ENCODE measurements at regions not wholly inside any gene's neighbourhood (a gene's known extent, or its start where the extent isn't known, plus 50 kb on each side); places are given as distances from the start of the nearest gene placed in this dataset.
A peak's percentile ranks its signal among the peaks of the same experiment; 100 is the strongest.

- DNase-seq (ENCODE audit: low read depth in 1 of 2, low spot score in 1 of 2) (no peak), ATAC-seq (no peak), FAIRE-seq (no peak)
- Histone ChIP-seq H3K4me1 (peaks cover 39% of the 10 kb centered on the region), H3K4me3 (no peak overlapping the region), H3K27ac (peak overlapping the region in 1 of 2 experiments; percentile 84; a peak in 4 of 6 replicates), H3K9me3 (no peaks in the 10 kb centered on the region), H3K4me2 (no peak overlapping the region)
- ChIA-PET CTCF (interaction anchor here (1.6 kb wide), 1 partner anchor 18 kb away, joined by 3 read pairs; no protein-coding TSS in a partner anchor), POLR2A (no interaction called here)
- 69% methylated on average over 3 of the region's 3 CpGs for WGBS (ENCODE audit: missing lambda C conversion rate)
- TF ChIP-seq ZSCAN20 (CRISPR knock-in tag; IDR thresholded peaks at IDR 0.05) (no peak), ATOH8 (CRISPR knock-in tag; IDR thresholded peaks at IDR 0.05; ENCODE audit: low read depth) (no peak), SREBF2 (IDR thresholded peaks at IDR 0.05) (no peak), POLR2A (IDR thresholded peaks at IDR 0.05; ENCODE audit: low read length) (no peak), EP300 (IDR thresholded peaks at IDR 0.05) (no peak), REST (IDR thresholded peaks at IDR 0.05) (no peak), HMGXB4 (CRISPR knock-in tag; IDR thresholded peaks at IDR 0.05; ENCODE audit: borderline replicate concordance) (no peak), HOXB5 (CRISPR knock-in tag; IDR thresholded peaks at IDR 0.05) (no peak), ZNF302 (CRISPR knock-in tag; IDR thresholded peaks at IDR 0.05) (no peak), NPAS2 (CRISPR knock-in tag; IDR thresholded peaks at IDR 0.05; ENCODE audit: borderline replicate concordance) (no peak), CBX2 (IDR thresholded peaks at IDR 0.05; ENCODE audit: borderline replicate concordance, low read depth) (no peak), NR3C1 (IDR thresholded peaks at IDR 0.05) (no peak), CHD4 (IDR thresholded peaks at IDR 0.05; ENCODE audit: borderline replicate concordance) (no peak), ZFP36 (IDR thresholded peaks at IDR 0.05; ENCODE audit: borderline replicate concordance, partially characterized antibody) (no peak), EHMT2 (IDR thresholded peaks at IDR 0.05; ENCODE audit: low read depth) (no peak), CTCF (IDR thresholded peaks at IDR 0.05) (no peak), ZC3H11A (IDR thresholded peaks at IDR 0.05) (no peak), CBX8 (IDR thresholded peaks at IDR 0.05) (no peak), CEBPB (IDR thresholded peaks at IDR 0.05) (no peak)
Observed at GRCh38 chr2:226424971-226425370, 374.6 kb downstream of the IRS1 start.

GRCh38 chr2:226423498-226423960 lies 376.1 kb downstream of the IRS1 start:
- no peak for DNase-seq (ENCODE audit: low read depth in 1 of 2, low spot score in 1 of 2)
- ChIA-PET CTCF (interaction anchor here (1.6 kb wide), 1 partner anchor 16 kb away, joined by 3 read pairs; no protein-coding TSS in a partner anchor), POLR2A (no interaction called here)
- no peak for ATAC-seq
- Histone ChIP-seq H3K4me3 (no peak overlapping the region), H3K4me1 (peaks cover 32% of the 10 kb centered on the region), H3K9me3 (no peaks in the 10 kb centered on the region), H3K4me2 (no peak overlapping the region), H3K27ac (peak overlapping the region in 1 of 2 experiments; percentile 84; a peak in 3 of 6 replicates)
- WGBS (ENCODE audit: missing lambda C conversion rate) = 80% methylated on average over 7 of the region's 7 CpGs
- FAIRE-seq = no peak
- TF ChIP-seq TFCP2L1 (CRISPR knock-in tag; IDR thresholded peaks at IDR 0.05) = no peak
- no peak for TF ChIP-seq POLR2A (IDR thresholded peaks at IDR 0.05; ENCODE audit: low read length)
- no peak for TF ChIP-seq GATA3 (IDR thresholded peaks at IDR 0.05; ENCODE audit: borderline replicate concordance)
- no peak for TF ChIP-seq ZC3H11A (IDR thresholded peaks at IDR 0.05)
- no peak for TF ChIP-seq CHD4 (IDR thresholded peaks at IDR 0.05; ENCODE audit: borderline replicate concordance)
- no peak for TF ChIP-seq REST (IDR thresholded peaks at IDR 0.05)
- TF ChIP-seq ZFP36 (IDR thresholded peaks at IDR 0.05; ENCODE audit: borderline replicate concordance, partially characterized antibody) = no peak
- no peak for TF ChIP-seq EHF (CRISPR knock-in tag; IDR thresholded peaks at IDR 0.05)
- TF ChIP-seq MAX (IDR thresholded peaks at IDR 0.05) = no peak
- TF ChIP-seq HES2 (IDR thresholded peaks at IDR 0.05) = no peak
- TF ChIP-seq ATOH8 (CRISPR knock-in tag; IDR thresholded peaks at IDR 0.05; ENCODE audit: low read depth) = no peak

Data from A549 (cell line).